ENCODE measurements at regions not wholly inside any gene's neighbourhood (a gene's known extent, or its start where the extent isn't known, plus 50 kb on each side); places are given as distances from the start of the nearest gene placed in this dataset.

GRCh38 chr13:82436099-82436585 is 1446.1 kb downstream of the SLITRK1 start (continued):
- TF ChIP-seq PRDM15 (CRISPR knock-in tag; IDR thresholded peaks at IDR 0.05), result no peak
- no peak for TF ChIP-seq POLR2AphosphoS5 (IDR thresholded peaks at IDR 0.05; ENCODE audit: low read length)
- TF ChIP-seq FOS (IDR thresholded peaks at IDR 0.05; ENCODE audit: borderline replicate concordance, extremely low read depth, insufficient read length), result no peak
- no peak for TF ChIP-seq NFYB (IDR thresholded peaks at IDR 0.05; ENCODE audit: insufficient read depth, low read depth, low read length)
- TF ChIP-seq NKRF (conservative IDR thresholded peaks at IDR 0.05), result no peak
- no peak for TF ChIP-seq SPI1 (IDR thresholded peaks at IDR 0.05; ENCODE audit: borderline replicate concordance, insufficient read depth, low read depth, low read length)
- TF ChIP-seq ZNF24 (IDR thresholded peaks at IDR 0.05), result no peak
- TF ChIP-seq RB1 (IDR thresholded peaks at IDR 0.05; ENCODE audit: borderline replicate concordance), result no peak
- TF ChIP-seq ZNF384 (IDR thresholded peaks at IDR 0.05; ENCODE audit: borderline replicate concordance, low read depth, low read length), result no peak

Measured in GM12878 (cell line).